Natural killer cell (primary cell): ENCODE measurements at regions not wholly inside any gene's neighbourhood (a gene's known extent, or its start where the extent isn't known, plus 50 kb on each side); places are given as distances from the start of the nearest gene placed in this dataset.

Source experiments
- ATAC-seq, 3 donors: fragments of 150-1000 bp in 2 of 3; fragments of 200-7000 bp in 1 of 3; cut with Tn5 transposase; 1 replicate in 1 of 3; 2 replicates in 2 of 3; pipeline ENCODE4 v1.10.0; 2021; ENCODE audit warnings: mild to moderate bottlenecking in 2 of 3, moderate library complexity in 2 of 3
- DNase-seq, 2 donors: peaks; one replicate each; pipeline versions ENCODE4 v3.0.0 to v3.0.0-alpha.2; 2013 to 2021; ENCODE audit warnings: mixed read lengths in 1 of 2
- H3K27ac ChIP-seq: one replicate; pipeline ENCODE4 v1.5.1; 2013; ENCODE audit warnings: mild to moderate bottlenecking, low read length
- H3K27me3 ChIP-seq: one replicate; pipeline ENCODE4 v1.6.1; 2013; ENCODE audit warnings: low read length; ENCODE audit not compliant: control insufficient read depth, insufficient read depth
- H3K36me3 ChIP-seq: one replicate; pipeline ENCODE4 v1.6.1; 2013; ENCODE audit warnings: low read length; ENCODE audit not compliant: control insufficient read depth, insufficient read depth
- H3K4me1 ChIP-seq: one replicate; pipeline ENCODE4 v1.6.1; 2013; ENCODE audit warnings: low read length; ENCODE audit not compliant: control insufficient read depth, insufficient read depth
- H3K4me3 ChIP-seq: one replicate; pipeline ENCODE4 v1.5.1; 2013; ENCODE audit warnings: low read length
- H3K9me3 ChIP-seq: one replicate; pipeline ENCODE4 v1.6.1; 2013; ENCODE audit warnings: low read length; ENCODE audit not compliant: control insufficient read depth, insufficient read depth
- H3K27ac Mint-ChIP-seq, 2 donors: one replicate each; pipeline ENCODE4 v1.8.0; 2022; ENCODE audit warnings: mild to moderate bottlenecking in 2 of 2, mixed read lengths in 2 of 2, moderate library complexity in 1 of 2
- H3K27me3 Mint-ChIP-seq, 2 donors: one replicate each; pipeline ENCODE4 v1.8.0; 2022; ENCODE audit warnings: low read depth in 2 of 2, mixed read lengths in 2 of 2
- H3K36me3 Mint-ChIP-seq: one replicate; pipeline ENCODE4 v1.8.0; 2022; ENCODE audit warnings: mixed read lengths
- H3K4me1 Mint-ChIP-seq, 2 donors: one replicate each; pipeline ENCODE4 v1.8.0; 2022; ENCODE audit warnings: mixed read lengths in 2 of 2
- H3K4me3 Mint-ChIP-seq: one replicate; pipeline ENCODE4 v1.8.0; 2022; ENCODE audit warnings: mild to moderate bottlenecking, moderate library complexity, mixed read lengths
- H3K9me3 Mint-ChIP-seq, 2 donors: one replicate each; pipeline ENCODE4 v1.8.0; 2022; ENCODE audit warnings: mixed read lengths in 2 of 2
- CTCF ChIP-seq: fragments of 200-600 bp; IDR thresholded peaks from one replicate; pipeline ENCODE4 v1.8.0; 2022; ENCODE audit warnings: antibody characterized with exemption
- WGBS: methylation state at CpG from one replicate; pipeline ENCODE4 v1.1.7; 2013; ENCODE audit warnings: missing lambda C conversion rate; ENCODE audit not compliant: insufficient coverage; 5-methylcytosine and 5-hydroxymethylcytosine counted together
- intact Hi-C: fragments of 100-400 bp; cut with micrococcal nuclease; formaldehyde crosslinking; loops from one replicate; pipeline ENCODE4 v1.14.2; 2022

GRCh38 chr15:95918525-95918924, 412.0 kb upstream of the NR2F2 start:
- Mint-ChIP-seq H3K4me1 (peaks cover 4 to 5% of the 10 kb centered on the region in 2 donors), H3K36me3 (no peaks in the 10 kb centered on the region), H3K4me3 (no peak overlapping the region), H3K27ac (no peak overlapping the region), H3K9me3 (no peaks in the 10 kb centered on the region), H3K27me3 (peaks cover 8 to 32% of the 10 kb centered on the region in 2 donors)
- no peak overlapping the region for H3K4me3 ChIP-seq
- intact Hi-C loops: no loop called here
- no peak overlapping the region for H3K27ac ChIP-seq
- H3K4me1 ChIP-seq: no peaks in the 10 kb centered on the region
- TF ChIP-seq CTCF: no peak
- no peaks in the 10 kb centered on the region for H3K27me3 ChIP-seq
- no peak for ATAC-seq
- DNase-seq: no peak
- WGBS: 96% methylated on average over 3 of the region's 3 CpGs
- H3K36me3 ChIP-seq: no peaks in the 10 kb centered on the region
- H3K9me3 ChIP-seq: no peaks in the 10 kb centered on the region

- Histone ChIP-seq H3K27me3 (no peaks in the 10 kb centered on the region), H3K4me3 (no peak overlapping the region), H3K9me3 (no peaks in the 10 kb centered on the region), H3K4me1 (no peaks in the 10 kb centered on the region), H3K36me3 (no peaks in the 10 kb centered on the region), H3K27ac (no peak overlapping the region)
- no peak overlapping the region for H3K4me3 Mint-ChIP-seq
- no peaks in the 10 kb centered on the region for H3K36me3 Mint-ChIP-seq
- H3K27me3 Mint-ChIP-seq: peaks cover 8 to 32% of the 10 kb centered on the region in 2 donors
- no peak overlapping the region for H3K27ac Mint-ChIP-seq
- TF ChIP-seq CTCF: no peak
- H3K4me1 Mint-ChIP-seq: peaks cover 0 to 7% of the 10 kb centered on the region in 2 donors
- no peak for ATAC-seq
- no peaks in the 10 kb centered on the region for H3K9me3 Mint-ChIP-seq
- DNase-seq: no peak
- intact Hi-C loops: no loop called here
- 100% methylated on average over 1 of the region's 1 CpG for WGBS
Observed at GRCh38 chr15:95919460-95919859, 411.0 kb upstream of the NR2F2 start.

GRCh38 chr15:95921404-95921803, 409.1 kb upstream of the NR2F2 start:
- no peak overlapping the region for H3K27ac Mint-ChIP-seq
- peaks cover 8 to 32% of the 10 kb centered on the region in 2 donors for H3K27me3 Mint-ChIP-seq
- H3K36me3 ChIP-seq: no peaks in the 10 kb centered on the region
- H3K9me3 ChIP-seq: no peaks in the 10 kb centered on the region
- H3K27me3 ChIP-seq: no peaks in the 10 kb centered on the region
- no peaks in the 10 kb centered on the region for H3K9me3 Mint-ChIP-seq
- no peaks in the 10 kb centered on the region for H3K4me1 ChIP-seq
- peaks cover 0 to 7% of the 10 kb centered on the region in 2 donors for H3K4me1 Mint-ChIP-seq
- TF ChIP-seq CTCF: no peak
- no peak overlapping the region for H3K4me3 Mint-ChIP-seq
- no peak for DNase-seq
- intact Hi-C loops: no loop called here
- H3K36me3 Mint-ChIP-seq: no peaks in the 10 kb centered on the region
- H3K27ac ChIP-seq: no peak overlapping the region
- ATAC-seq: no peak
- H3K4me3 ChIP-seq: no peak overlapping the region

GRCh38 chr15:95922431-95922830, 408.1 kb upstream of the NR2F2 start:
- 88% methylated on average over 7 of the region's 7 CpGs for WGBS
- H3K9me3 ChIP-seq: no peaks in the 10 kb centered on the region
- ATAC-seq (no peak), DNase-seq (no peak)
- no peak for TF ChIP-seq CTCF
- H3K9me3 Mint-ChIP-seq: no peaks in the 10 kb centered on the region
- H3K4me3 ChIP-seq: no peak overlapping the region
- H3K27me3 Mint-ChIP-seq: peaks cover 5 to 24% of the 10 kb centered on the region in 2 donors
- no peaks in the 10 kb centered on the region for H3K36me3 Mint-ChIP-seq
- H3K36me3 ChIP-seq: no peaks in the 10 kb centered on the region
- no peaks in the 10 kb centered on the region for H3K4me1 ChIP-seq
- no peaks in the 10 kb centered on the region for H3K27me3 ChIP-seq
- no peak overlapping the region for H3K4me3 Mint-ChIP-seq
- intact Hi-C loops: no loop called here
- H3K27ac Mint-ChIP-seq: no peak overlapping the region
- peaks cover 4 to 11% of the 10 kb centered on the region in 2 donors for H3K4me1 Mint-ChIP-seq
- no peak overlapping the region for H3K27ac ChIP-seq
